ENCODE measurements at regions not wholly inside any gene's neighbourhood (a gene's known extent, or its start where the extent isn't known, plus 50 kb on each side); places are given as distances from the start of the nearest gene placed in this dataset.
A peak's percentile ranks its signal among the peaks of the same experiment; 100 is the strongest.

DNA sequence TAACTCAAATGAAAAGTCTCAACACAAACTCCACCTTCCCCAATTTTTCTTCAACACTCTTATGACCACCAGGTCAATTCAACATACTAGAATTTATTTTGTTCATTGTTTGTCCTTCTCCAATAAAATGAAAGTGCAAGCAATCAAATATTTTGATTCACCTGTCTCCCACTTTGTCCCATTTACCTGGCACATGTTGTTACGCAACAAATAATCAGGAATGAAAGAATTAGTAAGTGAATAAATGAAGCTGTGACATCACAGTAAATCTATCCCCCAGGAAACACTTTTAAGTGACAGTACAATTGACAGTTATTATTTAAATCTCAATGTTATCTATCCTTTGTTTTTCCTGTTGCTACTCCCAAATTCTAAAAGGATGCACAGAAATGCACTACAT is 393.7 kb upstream of the OPRM1 start:
- no peak for DNase-seq

DNA sequence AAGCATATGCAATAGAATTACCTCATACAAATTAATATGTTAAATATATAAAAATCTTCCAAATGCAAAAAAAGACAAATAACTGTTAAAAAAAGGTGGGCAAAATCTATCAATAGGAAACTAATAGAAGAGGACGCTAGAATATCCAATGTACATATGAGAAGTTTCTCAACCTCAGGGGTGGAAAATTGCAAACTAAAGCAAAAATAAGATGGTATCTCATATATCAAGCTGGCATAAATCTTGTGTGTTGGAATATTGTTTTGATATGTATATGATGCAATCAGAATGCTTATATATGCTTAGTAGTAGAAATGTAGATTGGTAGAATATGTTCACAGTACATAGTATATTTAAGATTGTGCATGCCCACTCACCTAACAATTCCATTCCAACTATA is 395.0 kb upstream of the OPRM1 start:
- no peak for DNase-seq

DNA sequence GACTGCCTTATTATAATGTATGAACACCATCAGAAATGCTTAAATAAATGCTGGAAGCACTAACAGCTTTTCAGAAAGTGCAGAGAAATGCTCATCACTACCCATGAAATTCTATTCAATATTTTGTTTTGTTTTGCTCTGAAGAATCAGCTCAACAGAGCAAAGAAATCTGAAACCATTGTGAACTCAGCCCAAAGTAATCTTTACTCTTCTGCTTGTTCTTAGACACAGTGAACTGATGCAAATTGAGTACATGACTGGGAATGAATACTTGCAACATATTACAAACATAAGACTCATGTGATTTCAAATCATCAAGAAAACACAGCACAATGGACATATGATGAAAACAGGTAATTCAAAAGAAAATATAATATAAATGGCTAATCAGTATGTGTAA is 404.6 kb upstream of the OPRM1 start:
- DNase-seq, result no peak

DNA sequence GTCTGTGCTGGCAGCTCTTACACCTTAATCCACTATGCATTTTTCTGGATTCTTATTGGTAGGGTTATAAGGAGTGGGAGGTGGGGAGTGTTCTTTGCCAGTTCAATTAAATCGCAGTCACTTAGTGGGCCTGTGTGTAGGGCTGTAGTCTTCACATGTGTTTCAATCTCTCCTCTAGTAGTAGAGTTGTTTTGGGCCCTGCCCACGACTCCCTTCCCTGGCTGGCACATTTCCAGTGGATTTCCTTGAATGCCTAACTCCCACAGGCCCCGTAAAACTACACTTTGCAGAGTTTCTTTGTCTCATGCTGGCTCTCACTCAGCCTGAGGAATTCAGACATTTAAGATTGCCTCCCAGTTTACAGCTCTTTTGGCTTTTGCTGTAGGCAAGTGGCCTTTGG is 414.0 kb upstream of the OPRM1 start:
- DNase-seq, result peak in 1 of 58 donors; percentile 0

DNA sequence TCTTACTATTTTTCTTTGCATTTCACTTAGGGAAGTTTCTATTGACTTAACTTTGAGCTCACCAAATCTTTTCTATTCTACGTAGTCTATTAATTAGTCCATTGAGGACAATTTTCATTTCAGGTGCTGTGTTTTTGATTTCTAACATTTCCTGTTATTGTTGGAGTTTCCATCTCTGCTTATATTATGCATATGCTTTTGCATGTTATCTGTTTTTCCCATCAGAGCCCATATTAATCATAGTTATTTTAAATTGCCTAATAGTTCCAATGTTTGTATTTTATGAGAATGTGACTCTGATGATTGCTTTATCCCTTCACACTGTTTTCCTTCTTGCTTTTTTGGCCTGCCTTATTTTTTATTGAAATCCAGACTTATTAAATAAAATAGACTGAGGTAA is 414.5 kb upstream of the OPRM1 start:
- no peak for DNase-seq

DNA sequence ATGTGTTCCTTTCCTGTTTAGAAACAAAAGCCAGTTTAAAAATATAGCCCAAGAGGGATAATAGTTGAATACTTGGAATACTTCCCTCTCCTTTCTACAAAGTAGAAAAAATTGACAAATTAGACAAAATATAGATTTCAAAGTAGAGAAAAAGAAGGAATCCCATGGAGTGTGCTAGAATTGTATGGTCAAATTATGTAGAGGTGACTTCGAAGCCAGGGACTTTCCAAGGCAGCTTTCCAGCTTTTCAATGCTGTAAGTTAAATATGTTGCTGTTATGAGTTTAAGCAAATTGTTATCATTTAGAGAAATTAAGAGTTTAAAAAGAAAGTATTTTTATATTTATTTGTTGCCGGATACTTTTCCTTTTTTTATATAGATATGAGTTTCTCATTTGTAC is 415.5 kb upstream of the OPRM1 start:
- DNase-seq, result no peak

DNA sequence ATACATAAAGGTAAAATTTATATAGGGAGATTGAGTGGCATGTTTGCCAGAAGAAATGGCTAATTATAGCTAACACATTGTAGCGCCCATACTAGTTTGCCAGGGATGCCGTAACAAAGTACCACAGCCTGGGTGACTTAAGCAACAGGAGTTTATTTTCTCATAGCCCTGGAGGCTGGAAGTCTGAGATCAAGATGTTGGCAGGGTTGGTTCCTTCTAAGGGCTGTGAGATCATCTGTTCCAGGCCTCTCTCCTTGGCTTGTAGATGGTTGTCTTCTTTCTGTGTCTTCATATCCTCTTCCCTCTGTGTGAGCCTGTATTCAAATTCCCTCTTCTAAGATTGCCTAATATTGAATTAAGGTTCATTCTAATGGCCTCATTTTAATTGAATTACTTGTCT is 417.5 kb upstream of the OPRM1 start:
- DNase-seq, result no peak

DNA sequence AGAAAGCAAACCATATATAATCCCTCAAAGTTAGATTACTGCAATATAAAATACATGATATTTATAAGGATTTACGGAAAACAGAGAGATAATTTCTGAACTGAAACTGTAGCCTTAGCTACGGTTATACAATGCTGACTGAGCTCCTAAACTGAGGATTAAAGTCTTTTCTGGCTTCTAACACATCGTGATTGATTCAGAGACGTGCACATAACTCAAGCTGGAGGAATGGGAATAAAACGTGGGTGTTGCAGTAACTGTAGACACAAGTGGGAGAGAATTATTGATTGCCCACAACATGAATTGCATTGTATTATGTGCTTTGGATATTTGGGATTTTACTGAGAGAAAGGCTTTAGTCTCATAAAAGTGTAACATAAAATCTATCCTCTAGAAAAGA is 418.0 kb upstream of the OPRM1 start:
- no peak for DNase-seq

DNA sequence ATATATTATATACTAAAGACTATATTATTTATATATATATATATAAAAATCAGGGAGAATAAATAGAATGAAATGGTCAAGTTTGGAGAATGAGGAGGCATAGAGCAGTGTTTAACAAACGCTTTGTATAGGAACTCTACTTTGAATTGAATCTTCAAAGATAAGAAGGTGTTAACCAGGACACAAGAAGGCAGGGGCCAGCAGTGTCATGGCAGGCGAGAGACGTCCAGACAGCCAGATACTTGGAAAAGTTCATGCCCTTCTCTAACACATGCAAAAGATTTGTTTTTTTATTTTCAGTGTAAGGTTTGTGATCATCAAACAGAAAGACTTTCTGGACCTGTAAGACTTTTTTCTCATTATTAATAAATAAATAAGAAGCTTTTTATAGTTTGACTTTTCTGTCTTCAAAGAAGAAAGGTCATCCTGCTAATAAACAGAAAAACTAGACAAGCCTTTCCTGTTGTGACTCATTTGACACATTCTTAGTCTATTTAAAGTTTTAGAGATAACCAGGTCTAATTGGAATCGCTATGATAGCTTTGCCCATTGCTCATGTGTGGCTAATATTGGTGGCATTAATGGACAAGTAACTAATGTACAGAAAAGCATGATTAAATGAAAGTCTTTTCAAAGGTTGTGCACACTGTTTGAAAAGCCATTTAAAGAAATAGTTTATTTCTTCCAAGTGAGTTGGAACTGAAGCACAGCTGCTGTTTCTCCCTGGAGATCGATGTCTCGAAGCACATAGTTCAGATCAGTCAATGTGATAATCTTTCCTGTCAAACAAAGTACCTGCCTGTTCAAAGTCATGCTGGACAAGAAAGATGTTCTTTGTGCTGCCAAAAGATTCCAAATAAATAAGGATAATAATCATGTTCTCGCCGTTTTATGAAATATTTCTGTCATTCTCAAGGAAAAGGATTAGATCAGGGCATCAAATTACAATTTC is 420.4 kb upstream of the OPRM1 start:
- DNase-seq, result no peak

DNA sequence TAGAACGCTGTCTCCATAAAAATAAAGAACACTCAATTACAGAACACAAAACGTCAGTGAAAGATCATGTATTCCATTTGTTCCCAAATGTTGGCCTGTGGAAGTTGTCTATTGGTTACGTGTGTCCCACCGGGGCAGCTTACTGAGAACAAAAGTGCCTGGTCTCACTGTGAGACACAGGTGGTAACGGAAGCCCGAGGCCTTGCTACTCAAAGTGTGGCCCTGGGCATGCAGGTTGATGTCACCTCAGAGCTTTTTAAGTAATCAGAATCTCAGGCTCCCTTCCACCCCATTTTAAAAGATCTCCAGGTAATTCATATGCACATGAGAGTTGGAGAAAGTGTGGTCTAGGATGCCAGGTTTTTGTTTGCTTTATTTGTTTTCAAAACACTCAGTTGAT is 422.5 kb upstream of the OPRM1 start:
- no peak for DNase-seq

DNA sequence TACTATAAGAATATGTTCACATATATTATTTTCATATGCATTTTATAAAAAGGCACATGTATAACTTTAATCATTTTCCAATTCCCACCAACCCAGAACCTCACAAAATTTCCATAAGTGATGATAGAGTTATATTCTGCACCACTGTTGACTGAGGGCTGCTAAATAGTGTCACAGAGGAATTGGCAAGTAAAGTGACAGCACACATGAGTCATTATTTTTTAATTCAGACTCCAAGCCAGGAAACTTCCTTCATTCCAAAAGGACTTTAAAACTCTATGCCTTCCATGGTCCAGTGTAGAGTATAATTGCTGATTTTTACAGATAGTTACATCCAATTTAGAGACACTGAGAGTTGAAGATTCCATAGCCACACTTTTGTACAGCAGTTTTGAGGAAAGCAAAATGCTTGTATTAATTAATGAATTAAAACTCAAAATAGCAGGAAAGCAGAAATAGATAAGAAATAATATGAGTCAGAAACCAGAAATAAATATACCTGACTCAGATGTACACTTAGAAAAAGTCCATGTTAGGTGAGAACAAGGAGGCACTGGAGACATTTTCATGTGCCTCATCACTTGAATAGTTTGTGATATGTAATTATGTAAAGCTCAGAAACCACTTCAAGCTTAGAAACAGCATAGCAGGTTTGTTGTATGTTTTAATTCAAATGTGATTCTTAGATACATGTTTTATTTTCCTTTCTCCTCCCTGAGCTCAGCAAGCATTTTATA is 425.2 kb upstream of the OPRM1 start:
- no peak for DNase-seq

DNA sequence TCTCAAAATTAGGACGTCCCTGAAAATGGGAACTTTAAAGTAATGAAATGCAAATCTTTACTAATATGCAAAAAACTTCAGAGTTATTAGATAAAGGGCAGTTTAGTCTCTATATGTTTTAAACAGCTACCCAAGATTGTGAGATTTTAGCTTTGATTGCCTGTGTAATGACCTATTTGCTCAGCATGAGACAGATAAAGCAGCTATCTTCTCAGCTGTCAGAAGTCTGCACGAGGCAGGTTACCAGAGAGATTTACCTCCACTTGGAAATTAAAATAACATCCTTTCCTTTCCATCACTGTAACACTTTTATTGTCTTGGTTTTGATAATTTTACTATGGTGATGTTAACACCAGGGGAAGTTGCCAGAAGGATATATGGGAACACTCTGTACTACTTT is 436.6 kb upstream of the OPRM1 start:
- no peak for DNase-seq

DNA sequence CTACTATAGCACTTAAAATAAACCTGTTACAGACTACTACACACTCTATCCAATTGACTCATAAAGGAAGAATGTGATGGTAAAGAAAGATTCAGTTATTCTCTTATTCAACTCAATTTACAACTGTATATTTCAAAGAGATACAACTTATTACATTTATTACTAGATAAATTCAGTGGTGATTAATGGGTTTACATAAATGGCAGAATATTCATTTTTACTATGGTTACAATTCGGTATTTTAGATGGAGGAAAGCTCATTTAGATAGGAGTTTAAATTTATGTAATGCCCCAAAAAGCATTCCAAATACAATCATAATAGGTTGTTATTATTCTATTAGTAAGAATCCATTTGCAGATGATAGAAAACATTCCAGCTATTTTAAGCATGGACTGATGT is 439.1 kb upstream of the OPRM1 start:
- no peak for DNase-seq

DNA sequence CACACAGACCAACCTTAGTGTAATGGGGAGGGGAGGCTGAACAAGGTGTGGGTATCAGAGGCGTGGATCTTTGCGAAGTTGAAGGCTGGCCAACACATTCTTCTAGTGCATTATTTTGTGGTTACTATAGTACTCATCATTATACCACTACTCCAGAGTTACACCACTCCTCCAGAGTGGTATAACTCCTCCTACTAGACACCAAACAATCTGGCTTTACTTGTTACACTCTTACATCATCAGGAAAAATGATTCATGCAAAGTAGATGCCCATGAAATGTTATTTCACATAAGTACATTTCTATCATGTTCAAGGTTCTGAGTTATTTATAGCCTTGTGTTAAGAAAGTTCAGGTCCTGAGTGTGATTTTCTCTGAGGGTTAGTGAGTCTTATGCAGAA is 443.1 kb upstream of the OPRM1 start:
- no peak for DNase-seq

DNA sequence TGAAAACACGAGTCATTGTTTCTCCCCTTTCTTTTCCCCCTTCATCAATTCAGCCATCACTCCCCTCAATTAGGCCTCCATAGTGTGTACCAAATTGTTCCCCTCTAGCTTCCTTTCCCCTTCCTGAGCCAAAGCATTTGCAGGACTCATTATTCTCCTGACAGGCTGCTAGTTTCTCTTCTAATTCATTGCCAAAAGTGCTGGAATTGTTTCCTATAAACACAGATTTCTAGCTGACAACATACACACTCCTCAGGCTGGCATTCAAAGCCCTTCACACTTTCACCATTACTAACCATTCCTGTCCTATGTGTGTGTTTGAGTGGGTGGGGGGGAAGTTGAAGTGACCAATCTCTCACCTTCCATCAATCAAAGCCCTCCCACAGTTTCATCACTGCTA is 444.2 kb upstream of the OPRM1 start:
- DNase-seq, result no peak

DNA sequence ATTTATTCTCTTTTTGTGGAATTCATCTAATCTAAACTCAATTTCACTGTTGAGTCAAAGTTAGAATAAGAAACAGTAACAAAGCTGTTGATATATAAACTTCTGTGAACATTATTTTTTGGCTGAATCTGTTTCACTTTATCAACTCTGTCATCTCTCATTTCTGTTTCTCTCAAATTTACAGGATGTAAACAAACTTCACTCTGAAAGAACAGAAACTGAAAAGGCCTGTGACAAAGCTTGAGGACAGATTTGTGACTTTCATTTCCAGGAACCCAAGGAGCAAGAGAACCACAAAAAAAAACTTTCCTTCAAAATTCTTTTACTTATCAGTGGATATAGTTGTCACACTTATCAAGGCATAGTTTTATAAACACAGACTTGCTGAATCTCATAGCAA is 447.9 kb upstream of the OPRM1 start:
- DNase-seq, result no peak

DNA sequence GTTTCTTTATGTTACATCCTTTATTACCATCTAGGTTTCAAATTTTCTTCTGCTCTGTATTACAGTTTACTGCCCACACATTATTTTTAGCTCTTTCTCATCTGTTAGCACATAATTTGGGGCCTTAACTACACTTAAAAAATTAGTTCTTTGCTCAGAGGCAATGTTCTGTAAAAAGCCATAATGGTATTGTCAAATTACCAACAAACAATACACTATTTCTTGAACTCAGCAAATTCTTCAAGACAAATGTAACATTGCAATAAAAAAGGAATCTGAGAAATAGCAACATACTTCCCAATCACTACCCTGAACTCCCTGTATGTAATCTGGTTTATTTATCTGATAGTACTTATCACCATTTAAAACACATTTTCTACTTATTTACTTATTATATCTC is 448.6 kb upstream of the OPRM1 start:
- no peak for DNase-seq

DNA sequence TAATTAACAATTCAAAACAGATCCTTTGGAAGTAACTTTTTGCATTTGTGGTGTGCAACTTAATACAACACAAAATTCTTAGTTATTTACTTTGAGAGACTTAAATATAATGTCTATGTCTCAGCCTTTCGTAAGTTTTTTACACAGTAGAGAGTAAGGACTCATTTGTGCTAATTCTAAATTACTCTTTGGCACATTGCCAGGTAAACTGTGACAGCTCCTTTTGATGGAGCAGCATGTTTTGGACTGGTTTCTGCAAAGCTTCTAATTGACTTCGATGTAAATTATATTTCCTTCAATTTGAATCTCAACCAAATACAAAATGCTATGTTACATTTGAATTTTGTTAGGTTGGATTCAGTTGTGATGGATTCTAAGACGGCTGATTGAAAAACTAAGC is 450.7 kb upstream of the OPRM1 start:
- DNase-seq, result no peak

DNA sequence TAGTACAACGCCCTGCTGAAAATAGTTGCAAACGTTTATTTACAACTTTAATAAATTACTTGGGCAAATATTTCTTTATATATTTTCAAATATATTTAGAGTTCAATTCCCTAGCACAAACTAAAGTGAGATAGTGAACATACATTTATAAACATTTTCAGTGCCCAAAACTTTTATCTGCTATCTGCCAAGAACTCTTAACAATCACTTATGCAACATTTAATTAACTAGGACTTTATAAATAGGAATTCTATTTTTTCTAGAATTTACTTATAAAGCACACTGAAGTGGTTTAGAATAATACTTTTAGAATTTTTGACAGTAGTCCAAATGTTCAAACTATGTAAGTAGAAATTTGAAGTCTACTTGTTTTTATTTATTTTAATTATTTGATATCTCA is 452.6 kb upstream of the RGS17 start:
- DNase-seq, result no peak

DNA sequence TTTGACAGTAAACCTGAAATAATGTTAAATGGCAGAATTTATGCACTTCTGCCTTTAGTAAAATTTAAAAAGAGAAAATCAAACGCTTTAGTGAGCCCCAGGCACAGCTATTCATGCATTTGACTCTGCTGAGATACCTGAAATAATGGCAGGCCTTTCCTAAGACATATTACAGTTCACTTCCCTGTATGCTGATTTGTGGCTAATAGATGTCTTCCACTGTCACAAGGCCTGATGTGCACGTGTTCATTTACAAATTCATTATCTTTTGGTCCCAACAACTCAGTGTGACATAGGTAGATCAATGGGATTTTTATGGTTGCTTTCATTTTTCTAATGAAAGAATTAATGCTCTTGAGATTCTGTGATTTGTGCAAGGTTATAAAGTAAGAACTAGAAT is 449.7 kb upstream of the RGS17 start:
- no peak for DNase-seq

DNA sequence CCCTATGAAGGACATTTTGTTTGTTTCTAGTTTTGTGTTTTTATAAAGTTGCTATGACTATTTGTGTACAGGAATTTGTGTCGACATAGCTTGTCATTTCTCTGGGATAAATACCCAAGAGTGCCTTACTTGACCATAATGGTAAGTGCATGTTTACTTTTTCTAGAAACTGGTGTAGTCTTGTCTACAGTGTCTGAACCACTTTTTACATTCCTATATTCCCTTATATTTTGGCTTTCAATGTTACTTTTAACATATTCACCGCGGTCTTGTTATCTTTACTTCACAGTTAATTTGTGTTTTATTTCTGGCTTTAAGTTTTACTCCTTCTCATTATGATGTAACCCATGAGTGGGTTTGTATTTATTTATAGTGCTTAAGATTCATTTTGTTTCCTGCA is 444.4 kb upstream of the RGS17 start:
- DNase-seq, result no peak

DNA sequence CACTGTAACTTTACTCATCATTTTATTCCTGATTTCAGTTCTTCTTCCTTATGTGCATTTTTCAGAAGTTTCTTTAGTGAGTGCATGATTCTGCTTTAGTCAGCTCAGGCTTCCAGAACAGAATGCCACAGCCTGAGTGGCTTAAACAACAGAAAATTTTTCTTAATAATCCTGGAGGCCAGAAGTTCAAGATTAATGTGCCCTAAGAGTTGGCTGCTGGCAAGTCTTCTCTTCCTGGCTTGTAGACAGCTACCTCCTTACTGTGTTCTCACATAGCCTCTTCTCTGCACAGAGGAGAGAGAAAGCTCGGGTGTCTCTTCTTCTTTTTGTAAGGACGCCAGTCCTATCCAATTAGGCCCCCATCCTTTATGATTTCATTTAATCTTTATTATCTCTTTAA is 443.1 kb upstream of the RGS17 start:
- DNase-seq, result no peak

DNA sequence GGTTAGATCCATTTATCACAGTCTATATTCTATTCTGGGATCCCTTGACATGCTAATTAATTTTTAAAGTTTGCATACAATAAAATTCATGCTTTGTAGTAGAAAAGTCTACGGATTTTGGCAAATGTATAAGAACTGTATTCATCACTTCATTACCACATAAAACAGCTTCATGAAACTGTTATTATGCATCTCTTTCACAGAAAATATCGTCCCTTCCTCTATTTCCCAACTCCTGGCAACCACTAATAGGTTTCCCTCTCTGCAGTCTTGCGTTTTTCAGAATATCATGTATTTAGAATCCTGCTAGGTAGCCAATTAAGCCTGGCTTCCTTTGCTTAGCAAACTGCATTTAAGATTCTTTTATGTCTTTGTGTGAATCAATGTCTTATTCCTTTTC is 441.3 kb upstream of the RGS17 start:
- no peak for DNase-seq

Measured in anterior cingulate cortex (tissue), 58 donors.